GM23338 (cell line): ENCODE measurements at regions not wholly inside any gene's neighbourhood (a gene's known extent, or its start where the extent isn't known, plus 50 kb on each side); places are given as distances from the start of the nearest gene placed in this dataset.

Experiments used
- CTCF ChIP-seq, 2 experiments: fragments of 200-600 bp in 1 of 2; sonication (generic) in 1 of 2; conservative IDR thresholded peaks; 2 replicates each; pipeline versions ENCODE4 v1.5.1 to v1.6.1; 2016 to 2017; ENCODE audit warnings: antibody characterized with exemption in 2 of 2, low read depth in 2 of 2, mild to moderate bottlenecking in 2 of 2, moderate library complexity in 1 of 2
- ETS1 ChIP-seq: IDR thresholded peaks from 2 replicates; pipeline ENCODE4 v1.6.1; 2016; ENCODE audit warnings: antibody characterized with exemption
- EZH2 ChIP-seq: fragments of 200-600 bp; sonication (generic); IDR thresholded peaks from one replicate; pipeline ENCODE4 v1.8.0; 2017; ENCODE audit warnings: antibody characterized with exemption, mild to moderate bottlenecking, low read depth; ENCODE audit not compliant: unreplicated experiment
- POLR2AphosphoS5 ChIP-seq: IDR thresholded peaks from 2 replicates; pipeline ENCODE4 v1.6.1; 2016; ENCODE audit warnings: antibody characterized with exemption, low read depth

GRCh38 chr18:53789376-53790247 is 434.9 kb downstream of the MBD2 start:
- no peak for TF ChIP-seq CTCF (conservative IDR thresholded peaks at IDR 0.05; ENCODE audit: low read depth in 2 of 2)
- TF ChIP-seq EZH2: no peak
- no peak for TF ChIP-seq POLR2AphosphoS5
- TF ChIP-seq ETS1: no peak
